Endothelial cell (in vitro differentiated cells): ENCODE measurements at regions not wholly inside any gene's neighbourhood (a gene's known extent, or its start where the extent isn't known, plus 50 kb on each side); places are given as distances from the start of the nearest gene placed in this dataset.

Experiments used
- DNase-seq: peaks from one replicate; pipeline ENCODE4 v3.0.0; 2021; ENCODE audit warnings: low spot score
- H3K27ac Mint-ChIP-seq: one replicate; pipeline ENCODE4 v1.8.0; 2021; ENCODE audit warnings: mixed read lengths, inconsistent platforms; ENCODE audit not compliant: unreplicated experiment
- H3K27me3 Mint-ChIP-seq: one replicate; pipeline ENCODE4 v1.8.0; 2021; ENCODE audit warnings: mild to moderate bottlenecking, moderate library complexity, mixed read lengths, inconsistent platforms; ENCODE audit not compliant: unreplicated experiment
- H3K36me3 Mint-ChIP-seq: one replicate; pipeline ENCODE4 v1.8.0; 2021; ENCODE audit warnings: mild to moderate bottlenecking, low read depth, mixed read lengths, inconsistent platforms; ENCODE audit not compliant: unreplicated experiment
- H3K4me1 Mint-ChIP-seq: one replicate; pipeline ENCODE4 v1.8.0; 2021; ENCODE audit warnings: mild to moderate bottlenecking, mixed read lengths, inconsistent platforms; ENCODE audit not compliant: unreplicated experiment
- H3K4me3 Mint-ChIP-seq: one replicate; pipeline ENCODE4 v1.8.0; 2021; ENCODE audit warnings: mild to moderate bottlenecking, mixed read lengths, inconsistent platforms; ENCODE audit not compliant: unreplicated experiment
- H3K9me3 Mint-ChIP-seq: one replicate; pipeline ENCODE4 v1.8.0; 2021; ENCODE audit warnings: mixed read lengths, inconsistent platforms; ENCODE audit not compliant: unreplicated experiment
- CTCF ChIP-seq: fragments of 200-600 bp; sonication (generic); IDR thresholded peaks from one replicate; pipeline ENCODE4 v1.5.0; 2021; ENCODE audit warnings: antibody characterized with exemption; ENCODE audit not compliant: unreplicated experiment

DNA sequence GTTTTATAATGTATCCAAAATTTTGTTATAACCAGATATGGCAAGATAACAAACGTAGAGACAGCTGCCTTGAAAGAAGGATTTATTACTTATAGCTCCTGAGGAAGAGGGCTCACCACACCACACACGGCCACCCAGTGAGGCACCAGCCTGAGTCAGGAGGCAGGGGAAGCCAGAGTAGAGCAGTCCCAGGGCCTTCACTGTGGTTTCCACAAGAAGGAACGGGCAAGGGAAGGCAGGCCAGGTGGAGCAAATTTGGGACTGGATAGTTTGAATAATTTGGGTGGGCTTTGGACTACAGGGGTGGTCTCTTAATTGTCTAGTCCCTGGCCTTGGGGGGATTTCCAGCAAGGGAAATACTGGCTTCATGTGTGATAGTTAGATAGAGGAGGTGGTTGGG is 72.5 kb downstream of the RRAGC start:
- DNase-seq: no peak
- peaks cover 1% of the 10 kb centered on the region for H3K4me1 Mint-ChIP-seq
- no peaks in the 10 kb centered on the region for H3K9me3 Mint-ChIP-seq
- H3K36me3 Mint-ChIP-seq: no peaks in the 10 kb centered on the region
- no peak for TF ChIP-seq CTCF
- H3K4me3 Mint-ChIP-seq: no peak overlapping the region
- peaks cover 2% of the 10 kb centered on the region for H3K27me3 Mint-ChIP-seq
- no peak overlapping the region for H3K27ac Mint-ChIP-seq

DNA sequence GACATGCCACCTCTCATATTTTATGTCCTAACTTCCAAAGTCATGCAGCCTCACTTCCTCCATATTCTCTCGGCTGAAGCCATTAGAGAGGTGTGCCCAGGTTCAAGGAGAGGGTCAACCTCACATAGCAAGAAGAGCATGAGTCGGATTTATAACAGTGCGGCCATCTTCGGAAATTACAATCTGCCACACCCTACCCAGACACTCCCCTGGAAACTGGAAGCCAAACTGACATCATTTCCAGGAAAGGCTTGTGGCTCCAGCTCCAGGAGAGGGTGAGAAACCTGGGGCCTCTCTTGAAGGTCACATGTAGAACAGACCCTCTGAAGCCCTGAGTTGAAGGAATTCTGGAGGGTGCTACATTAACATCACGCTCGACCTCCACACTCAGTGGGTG is 73.5 kb downstream of the RRAGC start:
- no peak for DNase-seq
- no peak for TF ChIP-seq CTCF
- Mint-ChIP-seq H3K4me3 (no peak overlapping the region), H3K4me1 (peaks cover 7% of the 10 kb centered on the region), H3K27ac (no peak overlapping the region), H3K9me3 (no peaks in the 10 kb centered on the region), H3K36me3 (no peaks in the 10 kb centered on the region), H3K27me3 (peaks cover 2% of the 10 kb centered on the region)

GRCh38 chr1:38785285-38786039 is 74.1 kb downstream of the RRAGC start:
- no peaks in the 10 kb centered on the region for H3K36me3 Mint-ChIP-seq
- H3K27me3 Mint-ChIP-seq: peaks cover 2% of the 10 kb centered on the region
- TF ChIP-seq CTCF: no peak
- no peak for DNase-seq
- H3K9me3 Mint-ChIP-seq: no peaks in the 10 kb centered on the region
- H3K4me1 Mint-ChIP-seq: peaks cover 7% of the 10 kb centered on the region
- H3K4me3 Mint-ChIP-seq: no peak overlapping the region
- no peak overlapping the region for H3K27ac Mint-ChIP-seq

DNA sequence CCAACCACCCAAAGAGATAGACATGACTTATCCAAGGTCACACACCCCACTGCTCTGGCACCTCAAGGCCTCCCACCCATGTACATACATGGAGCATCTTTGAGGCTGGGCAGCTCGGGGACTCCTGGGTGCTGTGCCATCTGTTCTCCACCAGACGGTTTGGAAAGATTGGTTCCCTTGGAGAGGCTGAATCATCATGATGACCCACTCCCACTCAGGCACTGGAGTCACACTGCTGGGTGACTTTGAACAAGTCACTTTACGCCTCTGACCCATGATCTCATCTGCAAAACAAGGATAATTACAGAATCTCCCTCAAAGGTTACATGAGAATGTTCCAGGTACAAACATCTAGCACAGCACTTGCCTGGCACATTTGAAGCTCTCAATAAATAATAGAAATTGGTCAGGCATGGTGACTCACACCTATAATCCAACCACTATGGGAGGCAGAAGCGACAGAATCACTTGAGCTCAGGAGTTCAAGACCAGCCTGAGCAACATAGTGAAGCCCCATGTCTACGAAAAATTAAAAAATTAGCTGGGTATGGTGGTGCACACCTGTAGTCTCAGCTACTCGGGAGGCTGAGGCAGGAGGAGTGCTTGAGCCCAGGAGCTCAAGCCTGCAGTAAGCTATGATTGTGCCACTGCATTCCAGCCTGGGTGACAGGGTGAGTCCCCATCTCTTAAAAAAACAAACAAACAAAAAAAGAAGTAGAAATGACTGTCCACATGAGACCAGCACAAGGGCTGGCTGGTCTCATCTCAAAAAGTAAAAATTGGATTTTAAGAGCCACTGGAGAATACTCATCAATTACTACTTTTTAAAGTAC is 74.9 kb downstream of the RRAGC start:
- no peak for DNase-seq
- peaks cover 2% of the 10 kb centered on the region for H3K27me3 Mint-ChIP-seq
- no peak overlapping the region for H3K4me3 Mint-ChIP-seq
- no peak overlapping the region for H3K27ac Mint-ChIP-seq
- H3K4me1 Mint-ChIP-seq: peaks cover 7% of the 10 kb centered on the region
- no peaks in the 10 kb centered on the region for H3K36me3 Mint-ChIP-seq
- no peak for TF ChIP-seq CTCF
- H3K9me3 Mint-ChIP-seq: no peaks in the 10 kb centered on the region
